Glomerular visceral epithelial cell (primary cell): ENCODE measurements at regions not wholly inside any gene's neighbourhood (a gene's known extent, or its start where the extent isn't known, plus 50 kb on each side); places are given as distances from the start of the nearest gene placed in this dataset.

ENCODE experiments used
- DNase-seq: peaks from one replicate; pipeline ENCODE4 v3.0.0-alpha.2; 2016; ENCODE audit errors: extremely low spot score

DNA sequence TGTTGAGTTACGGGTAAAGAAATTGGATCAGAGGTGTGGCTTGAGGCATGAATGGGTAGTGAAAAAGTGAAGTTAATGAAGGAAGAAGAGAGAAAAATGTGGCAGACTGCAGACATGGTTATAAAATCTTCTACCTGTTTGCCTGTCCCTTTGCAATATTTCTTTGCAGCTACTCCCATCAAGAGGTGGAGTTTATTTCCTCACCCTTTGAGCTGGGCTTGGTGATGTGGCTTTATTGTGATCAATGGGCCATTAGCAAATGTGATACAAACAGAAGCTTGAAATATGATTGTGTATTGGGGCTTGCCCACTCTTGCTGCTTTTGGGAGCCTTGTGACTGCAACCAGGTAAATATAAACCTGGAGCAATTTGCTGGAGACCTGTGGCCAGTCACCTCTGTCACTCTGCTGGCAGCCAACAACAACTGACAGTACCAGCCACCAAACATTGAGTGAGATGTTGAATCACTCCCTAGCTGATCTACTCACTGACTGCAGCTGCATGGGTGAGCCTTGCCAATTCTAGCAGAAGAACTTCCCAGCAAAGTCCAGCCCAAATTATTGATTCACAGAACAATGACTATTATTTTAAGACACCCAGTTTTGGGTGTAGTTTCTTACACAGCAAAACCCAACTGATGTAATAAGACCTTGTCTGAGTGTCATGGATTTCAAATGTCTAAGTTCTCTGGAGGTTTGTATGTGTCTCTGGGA lies 151.0 kb upstream of the ATP2B1 start:
- no peak for DNase-seq

GRCh38 chr12:89858718-89859117 lies 150.1 kb upstream of the ATP2B1 start:
- no peak for DNase-seq

GRCh38 chr12:89857652-89858274 lies 149.1 kb upstream of the ATP2B1 start:
- DNase-seq, result no peak

DNA sequence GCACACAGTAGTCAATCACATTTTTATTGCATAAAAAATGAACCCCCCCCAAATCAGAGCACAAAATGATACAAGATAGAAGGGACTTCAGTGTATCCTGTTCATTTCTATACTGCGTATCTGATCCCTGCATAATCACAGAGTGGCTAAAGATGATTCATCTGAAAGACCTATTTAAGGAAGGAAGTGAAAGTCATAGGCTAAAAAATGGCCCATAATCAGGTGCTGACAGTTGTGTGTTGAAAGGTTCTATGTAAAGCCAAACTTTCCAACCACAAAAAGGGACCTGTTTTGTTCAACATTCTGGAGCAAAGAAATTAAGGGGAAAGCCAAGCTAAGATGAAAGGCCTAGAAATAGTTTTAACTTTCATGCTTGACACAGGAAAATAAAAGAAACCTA lies 147.8 kb upstream of the ATP2B1 start:
- peak; percentile 26 for DNase-seq

DNA sequence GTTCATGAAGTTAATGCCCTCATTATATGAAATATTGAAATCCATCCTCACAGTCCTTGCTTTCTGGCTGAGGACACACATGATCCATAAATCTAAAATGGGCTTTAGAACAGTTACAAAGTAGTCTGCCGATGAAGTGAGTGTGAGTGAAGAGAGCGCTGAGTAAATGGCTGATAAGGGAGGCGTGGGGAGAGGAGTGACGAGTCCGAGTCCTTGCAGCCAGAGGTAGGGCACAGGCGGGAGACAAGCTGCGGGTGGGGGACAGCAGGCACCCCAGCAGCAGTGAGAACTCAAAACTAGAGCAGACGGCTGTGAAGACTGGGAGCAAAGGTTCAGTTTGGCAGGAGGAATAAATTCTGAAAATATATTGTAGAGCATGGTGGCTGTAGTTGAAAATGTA lies 140.1 kb upstream of the ATP2B1 start:
- DNase-seq, result no peak

DNA sequence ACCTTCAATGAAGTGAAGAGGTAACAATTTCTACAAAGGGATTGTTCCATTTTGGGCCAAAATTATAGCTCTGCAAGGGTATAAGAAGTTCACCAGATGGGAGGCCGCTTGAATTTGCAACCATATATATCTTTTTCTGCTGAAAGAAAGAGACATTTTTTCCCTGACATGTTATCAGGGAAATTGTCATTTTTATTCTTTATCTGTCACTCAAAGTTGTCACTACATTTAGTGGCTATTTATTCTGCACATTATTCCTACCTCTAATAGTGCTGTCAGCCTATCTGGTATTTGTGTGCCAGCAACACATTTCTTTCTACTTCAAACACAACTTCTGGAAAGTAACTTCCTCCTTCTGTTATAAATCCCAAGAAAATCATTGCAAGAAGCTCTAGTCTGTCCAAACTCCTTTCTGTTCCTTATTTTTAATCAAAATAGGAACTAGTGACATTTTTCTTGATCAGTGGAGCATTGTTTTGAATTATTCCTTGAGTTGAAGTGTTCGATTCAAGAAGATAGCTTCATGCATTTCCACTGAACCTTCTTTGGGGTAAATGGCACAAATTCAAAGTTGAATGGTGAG lies 137.9 kb upstream of the ATP2B1 start:
- no peak for DNase-seq

- no peak for DNase-seq
Measured at GRCh38 chr12:89845767-89846166, 137.1 kb upstream of the ATP2B1 start.

- DNase-seq, result no peak
Measured at GRCh38 chr12:89845366-89845765, 136.7 kb upstream of the ATP2B1 start.

DNA sequence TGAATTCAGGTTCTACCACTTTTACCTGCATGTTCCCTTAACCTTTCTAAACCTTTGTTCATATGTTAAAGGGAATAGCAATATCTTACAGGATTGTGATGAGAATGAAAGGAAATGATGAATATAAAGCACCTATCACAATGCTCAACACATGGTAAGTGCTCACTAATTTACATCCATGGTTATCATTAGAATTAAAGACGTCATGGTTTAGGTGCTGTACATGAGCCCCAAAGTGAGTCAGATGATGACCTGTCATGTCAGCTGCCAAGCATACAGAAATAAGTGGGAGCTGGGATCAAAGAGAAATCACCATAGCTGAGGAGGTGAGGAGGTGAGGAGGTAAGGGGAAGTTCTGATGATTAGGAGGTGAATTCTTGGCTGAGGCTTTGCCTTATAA lies 135.9 kb upstream of the ATP2B1 start:
- DNase-seq, result no peak

DNA sequence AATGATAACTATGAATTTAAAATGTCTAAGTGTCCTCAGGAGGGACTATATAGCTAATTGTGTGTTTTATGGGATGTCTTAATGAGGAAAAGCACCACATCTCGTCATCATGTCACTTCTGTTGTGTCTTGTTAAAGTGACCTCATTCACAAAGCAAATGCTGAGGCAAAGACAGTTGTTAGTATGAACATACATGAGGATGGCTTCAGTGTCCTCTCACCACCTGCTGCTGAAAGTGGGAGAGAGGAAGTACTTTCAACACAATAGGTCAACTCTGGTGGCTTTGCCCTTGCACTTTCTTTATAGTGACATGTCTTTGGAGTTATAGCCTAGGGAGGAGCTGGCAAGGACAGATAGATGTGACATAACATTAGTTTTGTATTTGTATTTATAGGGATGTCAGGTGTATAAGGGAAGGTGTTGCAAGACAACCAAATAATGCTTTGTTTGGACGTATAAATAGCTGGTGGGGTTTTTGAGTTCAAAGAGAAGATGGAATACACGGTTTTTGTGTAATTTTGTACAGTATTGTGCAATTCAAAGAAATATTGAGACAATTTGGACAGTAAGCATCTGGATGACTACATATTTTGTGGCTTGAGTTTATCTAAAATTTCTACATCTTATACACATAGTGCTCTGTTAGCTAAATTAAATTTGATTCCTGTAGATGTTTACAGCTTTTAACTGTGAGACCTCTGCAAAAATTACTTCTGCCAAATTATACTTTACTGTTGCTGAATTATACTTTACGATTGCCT lies 131.7 kb upstream of the ATP2B1 start:
- DNase-seq, result no peak

GRCh38 chr12:89839444-89839843 lies 130.8 kb upstream of the ATP2B1 start:
- no peak for DNase-seq

GRCh38 chr12:89838833-89839232 lies 130.2 kb upstream of the ATP2B1 start:
- no peak for DNase-seq

- no peak for DNase-seq
Measured at GRCh38 chr12:89836026-89836425, 127.4 kb upstream of the ATP2B1 start.

GRCh38 chr12:89834676-89835075 lies 126.0 kb upstream of the ATP2B1 start:
- no peak for DNase-seq

- no peak for DNase-seq
Measured at GRCh38 chr12:89833337-89834252, 125.0 kb upstream of the ATP2B1 start.

DNA sequence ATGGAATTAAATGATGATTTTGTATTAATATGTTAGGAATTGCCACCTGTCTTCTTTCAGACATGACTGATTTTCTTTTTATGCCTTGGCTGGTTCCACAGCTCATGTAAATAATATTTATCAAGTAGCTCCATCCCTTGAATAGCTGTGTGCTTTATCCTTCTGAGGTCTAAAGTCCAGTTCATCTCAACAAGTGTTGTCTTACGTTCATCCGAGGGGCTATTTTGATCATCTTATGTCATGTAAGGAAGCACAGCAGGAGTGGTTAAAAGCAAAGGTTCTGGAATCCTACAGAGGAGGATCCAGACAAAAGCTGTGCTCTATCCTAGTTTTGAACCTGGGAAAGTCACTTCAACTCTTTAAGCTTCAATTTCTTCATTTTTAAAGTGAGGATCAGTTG lies 123.7 kb upstream of the ATP2B1 start:
- no peak for DNase-seq

GRCh38 chr12:89831310-89832095 lies 122.9 kb upstream of the ATP2B1 start:
- DNase-seq, result no peak

- no peak for DNase-seq
Measured at GRCh38 chr12:89829434-89829975, 120.9 kb upstream of the ATP2B1 start.

- DNase-seq, result no peak
Measured at GRCh38 chr12:89828575-89828974, 119.9 kb upstream of the ATP2B1 start.

DNA sequence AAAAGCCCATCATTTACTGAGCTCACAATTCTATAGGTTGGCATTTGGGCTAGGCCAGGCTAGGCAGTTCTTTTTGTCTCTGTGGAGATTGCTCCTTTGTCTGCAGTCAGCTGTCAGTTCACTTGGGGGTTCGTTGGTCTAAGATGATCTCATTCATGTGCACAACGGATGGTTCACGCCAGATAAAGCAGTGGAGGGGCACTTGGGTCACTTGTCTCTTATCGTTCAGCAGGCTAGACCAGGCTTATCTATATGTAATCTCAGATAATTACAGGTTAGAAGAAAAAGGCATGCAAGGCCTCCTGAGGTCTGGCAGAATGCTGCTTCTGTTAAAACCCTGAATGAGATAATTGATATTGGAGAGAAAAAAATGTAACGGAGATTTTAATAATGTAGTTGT lies 119.0 kb upstream of the ATP2B1 start:
- DNase-seq, result no peak
